H1 (cell line): ENCODE measurements at regions not wholly inside any gene's neighbourhood (a gene's known extent, or its start where the extent isn't known, plus 50 kb on each side); places are given as distances from the start of the nearest gene placed in this dataset.

Experiments
- BRCA1 ChIP-seq: IDR thresholded peaks from 2 replicates; pipeline ENCODE4 v1.6.1; 2012; ENCODE audit warnings: low read depth, low read length, improper control_type of control experiment
- HDAC2 ChIP-seq, 2 experiments: fragments of 300-600 bp in 1 of 2; sonication (generic) in 1 of 2; IDR thresholded peaks; 2 replicates each; pipeline ENCODE4 v1.6.1; 2011 to 2012; ENCODE audit warnings: low read depth in 2 of 2, low read length in 2 of 2, mild to moderate bottlenecking in 2 of 2, moderate library complexity in 2 of 2, borderline replicate concordance in 1 of 2, inconsistent platforms in 1 of 2
- YY1 ChIP-seq: IDR thresholded peaks from 2 replicates; pipeline ENCODE4 v1.6.1; 2011; ENCODE audit warnings: low read depth, mild to moderate bottlenecking, low read length
- TF ChIP-seq, protein P1 (sequence below): fragments of 300-600 bp; sonication (generic); IDR thresholded peaks from 2 replicates; pipeline ENCODE4 v1.7.1; 2012; ENCODE audit warnings: low read length, moderate library complexity, mild to moderate bottlenecking, inconsistent platforms; ENCODE audit not compliant: insufficient replicate concordance
- TF ChIP-seq, protein P2 (sequence below): IDR thresholded peaks from 2 replicates; pipeline ENCODE4 v1.6.1; 2012; ENCODE audit warnings: inconsistent platforms

- TF ChIP-seq, protein P1, sequence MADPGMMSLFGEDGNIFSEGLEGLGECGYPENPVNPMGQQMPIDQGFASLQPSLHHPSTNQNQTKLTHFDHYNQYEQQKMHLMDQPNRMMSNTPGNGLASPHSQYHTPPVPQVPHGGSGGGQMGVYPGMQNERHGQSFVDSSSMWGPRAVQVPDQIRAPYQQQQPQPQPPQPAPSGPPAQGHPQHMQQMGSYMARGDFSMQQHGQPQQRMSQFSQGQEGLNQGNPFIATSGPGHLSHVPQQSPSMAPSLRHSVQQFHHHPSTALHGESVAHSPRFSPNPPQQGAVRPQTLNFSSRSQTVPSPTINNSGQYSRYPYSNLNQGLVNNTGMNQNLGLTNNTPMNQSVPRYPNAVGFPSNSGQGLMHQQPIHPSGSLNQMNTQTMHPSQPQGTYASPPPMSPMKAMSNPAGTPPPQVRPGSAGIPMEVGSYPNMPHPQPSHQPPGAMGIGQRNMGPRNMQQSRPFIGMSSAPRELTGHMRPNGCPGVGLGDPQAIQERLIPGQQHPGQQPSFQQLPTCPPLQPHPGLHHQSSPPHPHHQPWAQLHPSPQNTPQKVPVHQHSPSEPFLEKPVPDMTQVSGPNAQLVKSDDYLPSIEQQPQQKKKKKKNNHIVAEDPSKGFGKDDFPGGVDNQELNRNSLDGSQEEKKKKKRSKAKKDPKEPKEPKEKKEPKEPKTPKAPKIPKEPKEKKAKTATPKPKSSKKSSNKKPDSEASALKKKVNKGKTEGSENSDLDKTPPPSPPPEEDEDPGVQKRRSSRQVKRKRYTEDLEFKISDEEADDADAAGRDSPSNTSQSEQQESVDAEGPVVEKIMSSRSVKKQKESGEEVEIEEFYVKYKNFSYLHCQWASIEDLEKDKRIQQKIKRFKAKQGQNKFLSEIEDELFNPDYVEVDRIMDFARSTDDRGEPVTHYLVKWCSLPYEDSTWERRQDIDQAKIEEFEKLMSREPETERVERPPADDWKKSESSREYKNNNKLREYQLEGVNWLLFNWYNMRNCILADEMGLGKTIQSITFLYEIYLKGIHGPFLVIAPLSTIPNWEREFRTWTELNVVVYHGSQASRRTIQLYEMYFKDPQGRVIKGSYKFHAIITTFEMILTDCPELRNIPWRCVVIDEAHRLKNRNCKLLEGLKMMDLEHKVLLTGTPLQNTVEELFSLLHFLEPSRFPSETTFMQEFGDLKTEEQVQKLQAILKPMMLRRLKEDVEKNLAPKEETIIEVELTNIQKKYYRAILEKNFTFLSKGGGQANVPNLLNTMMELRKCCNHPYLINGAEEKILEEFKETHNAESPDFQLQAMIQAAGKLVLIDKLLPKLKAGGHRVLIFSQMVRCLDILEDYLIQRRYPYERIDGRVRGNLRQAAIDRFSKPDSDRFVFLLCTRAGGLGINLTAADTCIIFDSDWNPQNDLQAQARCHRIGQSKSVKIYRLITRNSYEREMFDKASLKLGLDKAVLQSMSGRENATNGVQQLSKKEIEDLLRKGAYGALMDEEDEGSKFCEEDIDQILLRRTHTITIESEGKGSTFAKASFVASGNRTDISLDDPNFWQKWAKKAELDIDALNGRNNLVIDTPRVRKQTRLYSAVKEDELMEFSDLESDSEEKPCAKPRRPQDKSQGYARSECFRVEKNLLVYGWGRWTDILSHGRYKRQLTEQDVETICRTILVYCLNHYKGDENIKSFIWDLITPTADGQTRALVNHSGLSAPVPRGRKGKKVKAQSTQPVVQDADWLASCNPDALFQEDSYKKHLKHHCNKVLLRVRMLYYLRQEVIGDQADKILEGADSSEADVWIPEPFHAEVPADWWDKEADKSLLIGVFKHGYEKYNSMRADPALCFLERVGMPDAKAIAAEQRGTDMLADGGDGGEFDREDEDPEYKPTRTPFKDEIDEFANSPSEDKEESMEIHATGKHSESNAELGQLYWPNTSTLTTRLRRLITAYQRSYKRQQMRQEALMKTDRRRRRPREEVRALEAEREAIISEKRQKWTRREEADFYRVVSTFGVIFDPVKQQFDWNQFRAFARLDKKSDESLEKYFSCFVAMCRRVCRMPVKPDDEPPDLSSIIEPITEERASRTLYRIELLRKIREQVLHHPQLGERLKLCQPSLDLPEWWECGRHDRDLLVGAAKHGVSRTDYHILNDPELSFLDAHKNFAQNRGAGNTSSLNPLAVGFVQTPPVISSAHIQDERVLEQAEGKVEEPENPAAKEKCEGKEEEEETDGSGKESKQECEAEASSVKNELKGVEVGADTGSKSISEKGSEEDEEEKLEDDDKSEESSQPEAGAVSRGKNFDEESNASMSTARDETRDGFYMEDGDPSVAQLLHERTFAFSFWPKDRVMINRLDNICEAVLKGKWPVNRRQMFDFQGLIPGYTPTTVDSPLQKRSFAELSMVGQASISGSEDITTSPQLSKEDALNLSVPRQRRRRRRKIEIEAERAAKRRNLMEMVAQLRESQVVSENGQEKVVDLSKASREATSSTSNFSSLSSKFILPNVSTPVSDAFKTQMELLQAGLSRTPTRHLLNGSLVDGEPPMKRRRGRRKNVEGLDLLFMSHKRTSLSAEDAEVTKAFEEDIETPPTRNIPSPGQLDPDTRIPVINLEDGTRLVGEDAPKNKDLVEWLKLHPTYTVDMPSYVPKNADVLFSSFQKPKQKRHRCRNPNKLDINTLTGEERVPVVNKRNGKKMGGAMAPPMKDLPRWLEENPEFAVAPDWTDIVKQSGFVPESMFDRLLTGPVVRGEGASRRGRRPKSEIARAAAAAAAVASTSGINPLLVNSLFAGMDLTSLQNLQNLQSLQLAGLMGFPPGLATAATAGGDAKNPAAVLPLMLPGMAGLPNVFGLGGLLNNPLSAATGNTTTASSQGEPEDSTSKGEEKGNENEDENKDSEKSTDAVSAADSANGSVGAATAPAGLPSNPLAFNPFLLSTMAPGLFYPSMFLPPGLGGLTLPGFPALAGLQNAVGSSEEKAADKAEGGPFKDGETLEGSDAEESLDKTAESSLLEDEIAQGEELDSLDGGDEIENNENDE: no peak
- TF ChIP-seq YY1: no peak
- TF ChIP-seq BRCA1: no peak
- TF ChIP-seq, protein P2, sequence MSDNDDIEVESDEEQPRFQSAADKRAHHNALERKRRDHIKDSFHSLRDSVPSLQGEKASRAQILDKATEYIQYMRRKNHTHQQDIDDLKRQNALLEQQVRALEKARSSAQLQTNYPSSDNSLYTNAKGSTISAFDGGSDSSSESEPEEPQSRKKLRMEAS: no peak
- no peak for TF ChIP-seq HDAC2 (IDR thresholded peaks at IDR 0.05; ENCODE audit: borderline replicate concordance in 1 of 2, low read depth in 2 of 2, low read length in 2 of 2)
These were observed 234.2 kb downstream of the WDR11 start (continued) for GRCh38 chr10:121085367-121085766.
